HepG2 (cell line): ENCODE measurements at regions not wholly inside any gene's neighbourhood (a gene's known extent, or its start where the extent isn't known, plus 50 kb on each side); places are given as distances from the start of the nearest gene placed in this dataset.

Experiments
- CTCF ChIP-seq: sonication (generic); formaldehyde crosslinking; IDR thresholded peaks from 2 replicates; pipeline ENCODE4 v1.5.0; 2020; ENCODE audit warnings: mild to moderate bottlenecking, missing genetic modification reagents, moderate library complexity
- GATAD2A ChIP-seq: IDR thresholded peaks from 2 replicates; pipeline ENCODE4 v1.6.1; 2016
- MAFF ChIP-seq: IDR thresholded peaks from 2 replicates; pipeline ENCODE4 v1.6.1; 2011; ENCODE audit warnings: low read depth, low read length, improper control_type of control experiment
- POLR2A ChIP-seq, 2 experiments: IDR thresholded peaks; 2 replicates each; pipeline ENCODE4 v1.6.1; 2011; ENCODE audit warnings: low read depth in 2 of 2, low read length in 2 of 2, mild to moderate bottlenecking in 1 of 2, moderate library complexity in 1 of 2; ENCODE audit not compliant: insufficient read depth in 1 of 2
- REST ChIP-seq, 2 experiments: IDR thresholded peaks; 2 replicates each; pipeline ENCODE4 v1.6.1; 2011 to 2012; ENCODE audit warnings: low read length in 2 of 2, borderline replicate concordance in 1 of 2, low read depth in 1 of 2, mild to moderate bottlenecking in 1 of 2, moderate library complexity in 1 of 2
- SOX6 ChIP-seq, 2 experiments: fragments of 450-650 bp in 1 of 2; sonication (generic) in 1 of 2; formaldehyde crosslinking in 1 of 2; IDR thresholded peaks; 2 replicates each; pipeline versions ENCODE4 v1.4.0 to v1.6.1; 2017 to 2020; ENCODE audit warnings: antibody characterized with exemption in 1 of 2, mild to moderate bottlenecking in 1 of 2, missing genetic modification reagents in 1 of 2
- TAF1 ChIP-seq: sonication (generic); formaldehyde crosslinking; IDR thresholded peaks from 2 replicates; pipeline ENCODE4 v1.4.0; 2020; ENCODE audit warnings: missing genetic modification reagents
- TP53 ChIP-seq: sonication (generic); formaldehyde crosslinking; conservative IDR thresholded peaks from 2 replicates; pipeline ENCODE4 v1.4.0; 2020; ENCODE audit warnings: missing genetic modification reagents
- ZBTB40 ChIP-seq, 2 experiments: fragments of 450-650 bp in 1 of 2; sonication (generic) in 1 of 2; formaldehyde crosslinking in 1 of 2; IDR thresholded peaks; 2 replicates each; pipeline versions ENCODE4 v1.6.1 to v1.8.0; 2016 to 2022; ENCODE audit warnings: antibody characterized with exemption in 1 of 2, mild to moderate bottlenecking in 1 of 2, missing genetic modification reagents in 1 of 2
- ZBTB7B ChIP-seq: sonication (generic); formaldehyde crosslinking; IDR thresholded peaks from 2 replicates; pipeline ENCODE4 v1.4.0; 2020; ENCODE audit warnings: missing genetic modification reagents

- TF ChIP-seq TAF1 (CRISPR knock-in tag) (no peak), POLR2A (IDR thresholded peaks at IDR 0.05; ENCODE audit: insufficient read depth in 1 of 2, low read depth in 2 of 2, low read length in 2 of 2) (no peak), CTCF (no peak), ZBTB7B (CRISPR knock-in tag) (no peak), SOX6 (IDR thresholded peaks at IDR 0.05) (no peak), SOX6 (CRISPR knock-in tag; IDR thresholded peaks at IDR 0.05) (no peak), GATAD2A (no peak), TP53 (CRISPR knock-in tag) (no peak), ZBTB40 (IDR thresholded peaks at IDR 0.05) (no peak), ZBTB40 (CRISPR knock-in tag; IDR thresholded peaks at IDR 0.05) (no peak), MAFF (no peak), REST (IDR thresholded peaks at IDR 0.05; ENCODE audit: borderline replicate concordance in 1 of 2, low read depth in 1 of 2, low read length in 2 of 2) (no peak)
These were observed 212.9 kb upstream of the SMIM31 start for GRCh38 chr4:164540987-164541386.
